ENCODE measurements at regions not wholly inside any gene's neighbourhood (a gene's known extent, or its start where the extent isn't known, plus 50 kb on each side); places are given as distances from the start of the nearest gene placed in this dataset.

- no peak for TF ChIP-seq CTCF (conservative IDR thresholded peaks at IDR 0.05; ENCODE audit: low read depth, low read length)
- no peak for TF ChIP-seq MXI1 (IDR thresholded peaks at IDR 0.05; ENCODE audit: borderline replicate concordance, low read depth, low read length)
- TF ChIP-seq BHLHE40 (IDR thresholded peaks at IDR 0.05; ENCODE audit: low read depth, low read length) = no peak
- TF ChIP-seq MAZ (IDR thresholded peaks at IDR 0.05; ENCODE audit: borderline replicate concordance, low read depth, low read length) = no peak
Measured at GRCh38 chr1:61585714-61586113, 139.2 kb downstream of the TM2D1 start.
